HG02852 (cell line): ENCODE measurements at regions not wholly inside any gene's neighbourhood (a gene's known extent, or its start where the extent isn't known, plus 50 kb on each side); places are given as distances from the start of the nearest gene placed in this dataset.
"Not testable (repeated sequence)": the region's sequence is repeated elsewhere in the genome, so short reads cannot be mapped to it uniquely, and the experiment has no call there.

Experiments
- ATAC-seq: cut with Tn5 transposase; IDR thresholded peaks from one replicate; pipeline ENCODE4 v1.9.1; 2021; ENCODE audit warnings: mild to moderate bottlenecking, moderate library complexity; ENCODE audit not compliant: unreplicated experiment

DNA sequence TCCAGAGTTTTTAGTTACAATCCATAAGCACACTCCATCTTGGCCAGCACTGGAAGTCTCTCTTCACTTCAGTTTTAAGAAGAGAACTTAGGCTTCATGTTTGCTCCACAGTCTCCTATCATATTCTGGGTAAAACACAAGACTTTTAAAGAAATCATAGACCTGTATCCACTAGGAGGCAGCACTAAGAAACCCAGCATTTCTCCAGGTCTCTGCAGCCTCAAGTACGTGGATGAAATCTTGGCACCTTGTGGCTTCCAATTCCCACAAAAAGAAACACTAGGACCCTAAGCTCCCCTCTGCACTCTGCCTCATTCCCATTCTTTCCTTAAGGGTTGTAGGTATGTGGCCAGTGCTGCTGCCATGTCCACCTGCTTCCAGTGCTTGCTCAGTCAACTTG, 367.3 kb upstream of the CASK start:
- ATAC-seq, result no peak

DNA sequence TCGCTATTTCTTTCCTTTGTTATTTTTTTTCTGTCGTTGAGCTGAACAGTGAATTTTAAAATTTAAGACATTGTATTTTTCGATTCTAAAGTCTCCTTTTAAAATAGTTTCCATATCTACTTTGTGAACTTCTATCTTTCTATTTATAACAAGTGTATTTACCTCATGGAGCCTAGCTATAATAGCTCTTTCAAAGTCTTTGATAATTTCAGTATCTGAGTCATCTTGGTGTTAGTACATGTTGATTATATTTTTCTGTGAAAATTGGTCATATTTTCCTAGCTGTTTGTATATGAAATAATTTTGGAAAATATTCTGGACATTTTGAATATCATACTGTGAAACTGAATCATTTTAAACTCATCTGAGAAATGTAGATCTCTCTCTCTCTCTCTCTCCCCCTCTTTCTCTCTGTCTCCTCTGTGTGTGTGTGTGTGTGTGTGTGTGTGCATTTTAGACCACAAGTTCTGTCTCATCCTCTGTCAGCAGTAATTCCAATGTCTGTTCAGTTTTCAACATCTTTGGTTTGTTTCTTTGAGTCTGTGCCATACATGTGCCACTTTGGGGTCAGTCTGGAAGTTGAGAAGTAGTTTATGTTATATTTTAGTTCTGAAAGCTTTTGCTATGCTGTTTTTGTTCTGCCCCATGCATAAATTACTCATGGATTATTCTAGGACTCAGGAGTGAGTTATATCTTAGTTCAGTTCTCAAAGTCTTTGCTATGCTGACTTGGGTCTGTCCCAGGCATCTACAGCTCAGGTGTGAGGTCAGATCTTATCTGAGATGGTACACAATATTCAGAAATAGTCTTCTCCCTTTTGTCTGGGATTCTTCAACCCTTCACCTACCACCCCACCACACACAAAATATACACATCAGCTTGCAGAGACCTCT, 366.4 kb upstream of the CASK start:
- ATAC-seq, result no peak

DNA sequence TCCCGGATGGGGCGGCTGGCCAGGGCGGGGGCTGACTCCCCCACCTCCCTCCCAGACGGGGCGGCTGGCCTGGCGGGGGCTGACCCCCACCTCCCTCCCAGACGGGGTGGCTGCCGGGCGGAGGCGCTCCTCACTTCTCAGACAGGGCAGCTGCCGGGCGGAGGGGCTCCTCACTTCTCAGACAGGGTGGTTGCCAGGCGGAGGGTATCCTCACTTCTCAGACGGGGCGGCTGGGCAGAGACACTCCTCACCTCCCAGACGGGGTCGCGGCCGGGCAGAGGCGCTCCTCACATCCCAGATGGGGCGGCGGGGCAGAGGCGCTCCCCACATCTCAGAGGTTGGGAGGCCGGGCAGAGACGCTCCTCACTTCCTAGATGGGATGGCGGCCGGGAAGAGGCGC, 362.3 kb upstream of the CASK start:
- ATAC-seq, result not testable (repeated sequence)

DNA sequence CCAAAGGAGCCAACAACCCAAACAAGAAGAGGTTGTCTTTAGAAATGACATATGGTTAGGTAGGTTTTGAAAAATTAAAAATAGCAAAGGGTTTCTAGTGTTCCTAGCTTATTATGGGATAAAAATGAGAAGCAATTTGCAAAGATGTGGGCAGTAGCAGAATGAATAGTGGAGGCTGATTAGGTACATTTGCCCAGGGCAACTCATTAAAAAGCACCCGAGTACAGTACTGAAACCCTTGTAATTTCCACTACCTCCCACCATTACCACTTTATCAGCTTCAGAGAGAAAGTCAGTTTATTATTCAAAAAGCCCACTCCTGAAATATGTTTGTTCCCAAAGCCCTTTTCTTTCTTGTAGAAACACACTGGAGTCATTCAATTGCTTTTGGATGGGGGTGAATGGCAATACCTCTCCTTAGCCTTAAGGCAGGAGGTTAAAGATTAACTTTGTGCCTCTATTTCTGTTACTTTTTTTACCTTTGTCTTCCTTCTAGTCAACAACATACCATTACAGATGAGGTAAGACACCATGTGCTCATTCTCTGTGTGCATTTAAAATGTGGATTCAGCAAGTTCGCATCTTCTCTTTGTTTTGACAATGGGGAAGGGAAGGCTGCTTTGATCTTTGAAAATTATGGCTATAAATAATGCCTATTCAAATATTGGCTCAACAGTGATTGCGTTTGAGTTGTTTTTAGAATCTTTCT, 353.8 kb upstream of the CASK start:
- no peak for ATAC-seq

DNA sequence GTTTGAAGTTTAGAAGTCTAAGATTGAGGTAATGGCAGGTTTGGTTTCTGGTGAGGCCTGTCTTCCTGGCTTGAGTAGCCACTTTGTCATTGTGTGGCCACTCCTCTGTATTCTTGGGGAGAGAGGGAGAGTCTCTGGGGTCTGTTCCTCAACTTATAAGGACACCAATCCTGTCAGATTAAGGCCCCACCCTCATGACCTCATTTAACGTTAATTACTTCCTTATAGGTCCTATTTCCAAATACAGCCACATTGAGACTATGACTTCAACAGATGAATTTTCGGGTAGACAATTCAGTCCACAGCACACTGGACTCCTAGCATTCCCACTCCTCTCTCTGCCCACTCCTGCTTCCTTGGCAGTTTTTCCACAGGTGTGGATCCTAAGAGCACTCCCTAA, 350.8 kb upstream of the CASK start:
- ATAC-seq, result no peak

DNA sequence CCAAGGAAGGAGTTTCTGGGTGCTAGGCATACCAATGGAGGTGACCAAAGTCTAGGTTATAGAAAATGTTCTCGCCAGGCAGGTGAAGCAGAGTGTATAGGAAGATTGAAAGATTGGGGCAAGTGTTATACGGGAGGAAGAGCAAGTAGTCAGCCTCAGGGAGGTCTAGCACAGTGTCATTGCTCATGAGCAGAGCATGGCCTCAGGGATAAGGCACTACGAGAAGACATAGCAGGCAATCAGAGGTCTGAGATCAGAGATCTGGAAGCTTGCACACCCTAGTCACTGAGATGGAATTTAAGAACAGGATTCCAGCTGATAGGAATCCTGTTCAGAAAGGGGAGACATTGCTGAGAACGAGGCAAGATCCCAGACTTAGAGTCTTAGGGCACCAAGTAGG, 350.0 kb upstream of the CASK start:
- no peak for ATAC-seq

DNA sequence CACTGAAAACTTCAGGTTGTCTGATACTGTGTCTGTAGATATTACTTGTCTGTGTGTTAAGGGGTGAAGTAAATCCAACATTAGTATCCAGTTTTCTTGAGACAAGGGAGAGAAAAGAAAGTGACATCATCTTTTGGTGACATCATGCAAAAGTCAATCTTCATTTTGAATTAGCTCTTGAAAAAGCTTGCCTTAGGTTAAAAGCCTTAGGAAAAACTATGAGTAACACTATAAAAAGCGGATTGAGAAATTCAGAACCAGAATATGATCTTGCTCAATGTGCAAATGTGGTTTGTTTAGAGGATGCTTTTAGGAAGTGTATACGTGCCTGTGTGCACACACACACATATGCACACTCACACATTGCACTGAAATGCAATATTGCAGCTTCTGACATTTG, 345.8 kb upstream of the CASK start:
- ATAC-seq, result no peak

DNA sequence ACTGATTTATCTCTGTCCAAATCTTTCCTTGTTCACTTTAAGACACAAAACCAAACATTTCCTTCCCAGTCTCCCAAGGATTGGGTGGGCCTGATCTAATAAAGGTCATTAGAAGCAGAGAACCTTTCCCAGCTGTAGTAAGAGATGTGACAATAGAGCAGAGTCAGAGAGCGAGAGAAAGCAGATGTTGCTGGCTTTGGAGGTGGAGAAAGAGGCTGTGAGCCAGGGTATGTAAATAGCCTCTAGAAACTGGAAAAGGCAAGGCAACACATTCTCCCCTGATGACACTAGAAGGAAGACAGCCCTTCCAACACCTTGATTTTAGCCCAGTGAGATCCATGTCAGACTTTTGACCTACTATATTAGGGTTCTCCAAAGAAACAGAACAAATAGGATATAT, 337.5 kb upstream of the CASK start:
- no peak for ATAC-seq

DNA sequence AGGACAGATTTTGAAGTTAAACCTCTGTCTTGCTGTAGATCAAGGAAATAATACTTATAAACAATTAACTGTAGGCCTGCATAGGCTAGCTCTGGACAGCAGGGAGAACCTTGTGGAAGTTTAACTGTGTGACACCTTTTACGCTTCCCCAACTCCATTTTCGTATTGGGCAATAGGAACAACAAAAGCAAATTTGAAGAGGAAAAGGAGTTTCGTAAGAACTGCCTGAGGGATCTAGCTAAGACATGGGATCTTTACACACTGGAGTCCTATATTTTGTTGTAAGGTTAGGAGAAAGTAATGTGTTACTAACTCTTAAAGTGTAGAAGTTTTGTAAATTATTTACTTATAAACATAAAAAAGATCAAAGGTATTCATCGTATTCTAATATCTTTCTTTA, 324.9 kb upstream of the CASK start:
- no peak for ATAC-seq

DNA sequence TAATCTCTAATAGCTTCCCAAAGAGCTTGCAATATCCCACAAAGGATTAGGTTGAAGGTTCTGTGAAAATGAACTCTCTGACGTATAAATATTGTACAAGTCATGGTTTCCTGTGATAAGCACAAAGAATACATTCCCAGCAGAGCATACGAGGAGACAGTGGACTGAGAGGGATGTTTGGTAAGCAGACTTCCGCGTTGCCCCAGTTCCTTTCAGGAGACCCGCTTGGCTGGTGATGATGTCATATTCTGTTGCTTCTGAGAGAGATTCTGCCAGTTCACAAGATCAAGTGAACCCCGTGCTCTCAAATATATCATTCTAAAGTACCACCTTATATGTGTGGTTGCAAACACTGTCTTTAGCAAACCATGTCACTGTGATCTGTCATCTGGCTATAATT, 323.9 kb upstream of the CASK start:
- ATAC-seq, result no peak

DNA sequence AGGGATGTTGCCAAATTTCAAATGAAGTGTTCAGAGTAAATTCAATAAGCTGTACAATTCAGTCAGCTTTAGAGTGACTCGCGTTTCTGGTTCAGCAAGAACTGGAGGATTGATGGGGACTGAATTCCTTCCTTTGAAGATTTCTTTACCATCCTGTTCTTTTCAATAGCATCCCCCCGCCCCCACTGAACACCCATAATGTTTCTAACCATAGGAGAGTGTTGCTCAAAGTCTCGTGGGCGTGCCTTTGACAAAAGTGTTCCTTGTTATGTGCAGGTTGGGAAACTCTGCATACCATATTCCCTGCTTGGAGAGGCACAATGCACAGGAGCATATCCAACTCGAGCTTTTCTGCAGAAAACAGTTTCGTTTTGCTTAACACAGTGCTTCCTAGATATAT, 323.5 kb upstream of the CASK start:
- no peak for ATAC-seq

DNA sequence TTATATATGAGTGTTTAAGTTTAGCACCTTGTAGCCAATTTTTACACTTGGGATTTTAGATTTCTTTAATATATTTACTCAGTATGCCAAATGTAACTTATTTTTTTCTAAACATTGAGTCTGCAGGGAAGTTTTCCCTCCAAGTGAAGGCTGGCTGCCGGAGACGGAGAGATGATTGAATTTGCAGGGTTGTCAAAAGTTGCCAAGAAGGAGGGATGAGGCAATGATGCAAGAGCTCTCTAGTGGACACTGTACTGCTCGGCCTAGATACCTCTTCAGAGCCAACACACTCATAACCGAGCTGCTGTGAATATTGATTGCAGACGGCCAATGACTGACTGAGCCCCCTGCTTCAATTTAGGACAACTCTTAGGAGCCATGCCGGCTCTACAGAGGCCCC, 318.6 kb upstream of the CASK start:
- ATAC-seq, result no peak

DNA sequence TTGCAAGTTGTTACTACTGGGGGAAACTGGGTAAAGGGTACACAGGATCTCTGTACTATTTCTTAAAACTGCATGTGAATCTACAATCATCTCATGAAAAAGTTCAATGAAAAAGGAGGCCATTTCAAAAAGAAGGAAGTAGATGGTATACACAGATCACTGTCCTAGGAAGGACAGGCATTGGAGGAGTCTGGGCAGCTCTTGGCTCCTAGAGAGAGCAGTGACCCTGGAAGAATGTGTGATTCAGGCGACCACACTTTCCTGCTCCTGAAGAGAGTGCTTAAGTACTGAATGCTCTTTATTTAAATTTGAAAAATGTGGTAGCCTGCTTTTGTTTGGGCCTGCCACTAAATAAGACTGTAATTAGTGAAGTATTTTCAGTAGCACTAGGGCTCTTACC, 318.1 kb upstream of the CASK start:
- ATAC-seq, result no peak

DNA sequence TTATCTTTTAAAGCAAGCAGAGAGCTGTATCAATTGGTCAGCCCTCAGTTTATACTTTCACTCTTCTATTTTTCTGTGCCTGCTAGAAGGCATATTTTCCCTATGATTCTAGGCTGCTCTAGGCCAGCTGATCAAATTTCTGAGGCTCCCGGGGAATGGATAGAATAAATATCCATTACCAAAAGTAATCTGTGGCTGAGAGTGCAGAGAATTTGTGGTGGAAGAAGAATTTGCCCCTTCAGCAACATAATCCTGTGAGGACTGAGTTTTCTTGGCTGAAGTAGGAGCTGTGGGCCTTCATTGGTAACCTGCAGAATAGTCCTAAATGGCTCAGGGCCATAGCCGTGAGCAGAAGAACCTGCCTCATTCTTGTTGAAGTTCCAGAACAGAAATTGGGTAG, 314.6 kb upstream of the CASK start:
- no peak for ATAC-seq

DNA sequence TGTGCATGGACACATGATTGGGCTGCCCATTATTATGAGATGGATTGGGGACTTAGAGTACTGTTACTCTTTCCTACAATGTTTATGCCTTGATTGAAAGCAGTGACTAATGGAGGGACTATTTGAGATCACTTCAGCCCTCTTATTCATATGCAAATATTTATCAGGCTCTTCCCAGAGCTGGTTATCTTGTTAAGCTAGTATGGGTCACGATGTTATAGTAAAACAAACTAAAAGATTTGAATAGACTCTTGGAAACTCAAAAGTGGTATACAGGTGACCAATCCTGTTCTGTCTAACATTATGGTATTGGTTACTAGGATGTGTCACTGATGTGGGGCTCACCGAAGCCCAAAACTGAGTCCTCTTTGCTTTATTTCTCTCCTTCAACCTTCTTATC, 306.2 kb upstream of the CASK start:
- ATAC-seq, result no peak

DNA sequence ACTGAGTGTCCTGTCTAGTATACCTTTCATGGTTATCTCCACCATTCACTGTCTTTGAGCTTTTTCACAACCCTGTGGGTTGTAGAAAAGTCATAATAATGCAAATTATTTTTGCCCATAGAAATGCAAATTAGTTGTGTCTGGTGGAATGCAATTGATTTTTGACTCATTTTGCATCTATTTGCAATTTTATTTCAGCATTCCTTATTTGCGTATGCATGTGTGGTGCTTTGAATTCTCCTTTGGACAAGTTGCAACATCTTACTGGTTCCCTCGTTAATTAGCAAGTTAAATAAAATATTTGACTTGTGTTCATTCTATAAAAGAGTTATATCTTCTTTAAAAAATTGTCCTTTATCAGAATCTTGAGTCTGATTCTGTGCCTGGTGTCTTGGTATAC, 297.3 kb upstream of the CASK start:
- no peak for ATAC-seq

DNA sequence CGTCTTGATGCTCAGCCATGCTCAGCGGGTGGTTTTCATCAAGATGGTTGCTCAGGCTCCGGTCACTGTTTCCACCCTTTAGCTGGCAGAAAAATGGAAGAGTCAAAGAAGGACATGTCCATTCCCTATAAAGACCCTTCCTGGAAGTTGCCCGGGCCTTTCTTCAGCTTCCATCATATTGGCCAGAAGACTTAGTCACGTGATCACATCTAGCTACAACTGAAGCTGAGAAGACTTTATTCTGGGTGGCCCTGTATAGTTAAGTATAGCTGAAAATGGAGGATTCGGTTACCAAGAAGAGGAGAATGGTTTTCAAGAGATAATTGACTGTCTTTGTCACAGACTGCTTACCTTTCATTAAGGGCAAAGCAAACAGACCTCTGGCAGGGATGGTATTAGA, 296.7 kb upstream of the CASK start:
- ATAC-seq, result no peak

DNA sequence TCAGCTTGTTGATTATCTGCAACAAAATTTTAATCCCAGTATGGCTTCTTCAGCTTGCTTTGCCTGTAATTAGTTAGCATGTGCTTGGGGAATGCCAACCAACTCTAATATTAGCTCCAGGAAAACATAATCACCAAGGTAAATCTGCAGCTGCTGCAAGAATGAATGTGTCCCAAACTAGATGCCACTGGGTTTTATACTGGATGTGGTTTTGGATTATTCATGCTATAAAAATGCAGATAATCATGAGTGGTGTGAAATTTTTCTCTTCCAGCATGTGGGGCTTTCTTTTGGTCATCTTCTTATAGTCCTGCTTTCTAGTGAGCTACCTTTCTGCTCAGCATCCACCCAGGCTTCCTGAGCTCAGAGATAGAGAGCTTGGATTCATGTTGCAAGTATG, 295.9 kb upstream of the CASK start:
- no peak for ATAC-seq

DNA sequence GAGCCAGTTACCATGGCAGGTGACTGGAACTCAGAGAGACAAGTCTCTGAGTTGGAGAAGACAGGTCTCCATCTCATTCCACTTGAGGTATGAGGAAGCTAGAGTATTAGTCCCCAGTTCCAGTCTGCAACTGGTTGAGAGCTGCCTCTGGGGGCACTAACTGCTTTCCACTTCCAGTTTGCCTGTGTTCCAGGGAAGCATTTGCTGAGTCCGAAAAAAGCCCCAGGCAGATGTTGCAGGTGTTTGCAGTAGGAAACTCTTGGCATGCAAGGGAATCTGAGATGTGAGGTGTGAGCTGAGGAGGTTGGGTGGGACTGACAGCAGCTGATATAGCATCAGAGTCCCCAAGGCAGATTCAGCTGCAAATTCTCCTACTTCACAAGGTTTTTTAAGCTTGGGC, 272.2 kb upstream of the CASK start:
- ATAC-seq, result no peak

DNA sequence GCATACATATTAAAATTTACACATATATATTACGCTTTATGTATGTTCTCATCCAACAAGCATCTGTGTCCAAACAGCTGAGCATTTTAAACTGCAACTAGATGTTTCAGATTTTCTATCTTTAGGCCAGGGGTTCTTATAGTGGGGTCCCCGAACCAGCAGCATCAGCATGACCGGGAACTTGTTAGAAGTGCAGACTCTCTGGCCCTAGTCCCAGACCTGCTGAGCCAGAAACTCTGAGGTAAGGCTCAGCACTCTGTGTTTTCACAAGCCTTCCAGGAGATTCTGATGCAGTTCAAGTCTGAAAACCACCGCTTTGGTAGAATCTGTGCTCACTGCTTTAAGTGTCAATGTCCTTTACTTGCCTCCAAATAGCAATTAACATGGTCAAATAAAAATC, 266.2 kb upstream of the CASK start:
- no peak for ATAC-seq

DNA sequence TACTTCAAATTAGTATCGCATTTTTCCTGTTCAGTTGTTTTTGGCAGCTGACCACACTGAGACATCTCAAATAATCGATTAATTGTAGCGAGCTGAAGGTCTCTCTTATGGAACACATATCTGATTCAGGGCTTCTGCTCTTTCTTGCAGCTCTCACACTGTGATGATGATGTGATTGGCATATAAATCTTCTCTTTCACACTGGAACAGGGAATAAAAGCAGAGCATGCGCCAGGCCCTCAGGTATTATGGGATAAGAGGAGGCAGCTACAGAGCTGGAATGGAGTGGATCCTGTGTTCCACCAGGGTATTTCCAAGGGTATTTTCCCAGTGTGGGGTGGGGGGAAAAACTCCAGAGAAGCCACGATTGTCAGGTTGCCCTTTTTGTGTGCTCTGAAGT, 265.4 kb upstream of the CASK start:
- ATAC-seq, result no peak

DNA sequence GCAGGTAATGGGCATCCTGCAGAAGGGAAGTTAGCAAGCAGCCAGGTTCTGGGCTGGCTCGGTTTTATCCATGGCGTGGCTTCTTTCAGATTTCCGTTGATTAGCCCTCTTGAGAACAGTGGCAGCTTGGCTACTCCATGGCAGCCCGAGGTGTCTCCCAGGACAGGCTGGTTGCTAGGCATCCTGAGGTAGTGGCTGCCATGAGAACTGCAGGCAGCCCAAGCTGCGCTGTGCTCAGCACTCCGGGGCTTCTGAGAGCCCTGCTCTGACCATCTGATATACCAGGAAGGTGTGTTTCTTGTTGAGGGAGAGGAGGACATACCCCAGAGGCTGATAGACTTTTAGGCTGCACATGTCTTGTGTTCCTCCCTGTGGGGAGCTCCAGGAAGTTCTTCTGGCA, 253.4 kb upstream of the CASK start:
- no peak for ATAC-seq

DNA sequence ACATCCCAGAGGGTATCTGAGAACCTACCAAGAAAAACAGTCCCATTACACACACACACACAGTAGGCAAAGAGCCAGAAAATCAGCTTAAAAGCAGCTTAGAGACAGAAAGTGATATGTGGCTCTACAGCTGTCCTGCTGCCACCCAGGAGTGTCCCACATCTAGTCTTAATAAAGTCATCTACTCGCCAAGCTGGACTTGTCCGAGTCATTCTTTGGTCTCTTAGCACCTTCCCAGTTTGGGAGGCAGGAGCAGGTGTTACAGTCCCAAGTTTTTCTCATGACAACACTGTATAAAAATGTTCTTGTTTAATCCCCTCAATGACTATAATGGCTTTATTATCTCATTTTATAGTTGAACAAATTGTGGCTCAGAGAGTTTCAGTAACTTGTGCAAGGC, 252.5 kb upstream of the CASK start:
- no peak for ATAC-seq
